DOHH2 (cell line): ENCODE measurements at regions not wholly inside any gene's neighbourhood (a gene's known extent, or its start where the extent isn't known, plus 50 kb on each side); places are given as distances from the start of the nearest gene placed in this dataset.

ENCODE experiments used
- EZH2phosphoT487 ChIP-seq: fragments of 200-600 bp; sonication (generic); IDR thresholded peaks from 2 replicates; pipeline ENCODE4 v1.6.1; 2017; ENCODE audit warnings: borderline replicate concordance, mild to moderate bottlenecking, antibody characterized with exemption, low read length, moderate library complexity, mixed read lengths
- TF ChIP-seq, protein P1 (sequence below): fragments of 200-600 bp; sonication (generic); IDR thresholded peaks from one replicate; pipeline ENCODE4 v1.5.1; 2014; ENCODE audit warnings: antibody characterized with exemption, mild to moderate bottlenecking, low read depth, low read length; ENCODE audit not compliant: poor library complexity, severe bottlenecking

DNA sequence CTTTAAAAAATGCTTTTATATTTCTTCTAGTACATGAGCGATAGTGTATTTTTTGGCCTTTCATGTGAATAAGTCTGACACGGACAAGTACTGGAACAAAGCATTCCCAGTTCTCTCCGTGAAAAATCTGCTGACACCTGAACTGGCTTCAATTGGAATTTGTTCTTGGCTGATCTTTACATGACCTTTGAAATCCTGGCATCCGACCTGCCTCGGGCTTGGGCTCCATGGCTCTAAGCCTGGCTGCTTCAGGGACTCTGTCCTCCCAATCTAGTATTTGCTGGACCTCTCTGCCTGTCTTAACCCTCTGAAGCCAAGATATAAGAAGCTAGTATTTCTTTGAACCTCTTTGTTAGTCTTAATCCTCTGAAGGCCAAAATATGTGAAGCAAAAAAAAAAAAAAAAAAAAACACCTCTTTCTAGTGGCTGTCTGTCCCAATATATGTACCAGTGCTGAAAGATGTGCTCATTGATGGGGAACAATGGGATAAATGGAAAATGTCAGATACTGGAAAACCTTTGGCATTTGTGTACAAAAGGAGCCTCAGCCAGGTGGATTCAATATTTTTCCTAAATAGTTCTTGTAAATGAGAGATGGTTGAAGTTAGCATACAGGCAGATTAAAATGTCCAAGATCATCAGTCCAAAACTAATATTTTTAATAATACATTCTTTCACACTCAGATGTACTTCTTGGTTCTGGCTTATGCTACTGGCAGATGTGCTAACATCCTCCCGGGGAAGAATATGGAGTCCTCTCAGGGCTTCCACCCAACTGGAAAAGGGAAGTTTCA lies 470.6 kb downstream of the TUSC1 start:
- TF ChIP-seq, protein P1, sequence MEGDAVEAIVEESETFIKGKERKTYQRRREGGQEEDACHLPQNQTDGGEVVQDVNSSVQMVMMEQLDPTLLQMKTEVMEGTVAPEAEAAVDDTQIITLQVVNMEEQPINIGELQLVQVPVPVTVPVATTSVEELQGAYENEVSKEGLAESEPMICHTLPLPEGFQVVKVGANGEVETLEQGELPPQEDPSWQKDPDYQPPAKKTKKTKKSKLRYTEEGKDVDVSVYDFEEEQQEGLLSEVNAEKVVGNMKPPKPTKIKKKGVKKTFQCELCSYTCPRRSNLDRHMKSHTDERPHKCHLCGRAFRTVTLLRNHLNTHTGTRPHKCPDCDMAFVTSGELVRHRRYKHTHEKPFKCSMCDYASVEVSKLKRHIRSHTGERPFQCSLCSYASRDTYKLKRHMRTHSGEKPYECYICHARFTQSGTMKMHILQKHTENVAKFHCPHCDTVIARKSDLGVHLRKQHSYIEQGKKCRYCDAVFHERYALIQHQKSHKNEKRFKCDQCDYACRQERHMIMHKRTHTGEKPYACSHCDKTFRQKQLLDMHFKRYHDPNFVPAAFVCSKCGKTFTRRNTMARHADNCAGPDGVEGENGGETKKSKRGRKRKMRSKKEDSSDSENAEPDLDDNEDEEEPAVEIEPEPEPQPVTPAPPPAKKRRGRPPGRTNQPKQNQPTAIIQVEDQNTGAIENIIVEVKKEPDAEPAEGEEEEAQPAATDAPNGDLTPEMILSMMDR: no peak
- TF ChIP-seq EZH2phosphoT487: no peak
